Skeletal muscle satellite cell (primary cell): ENCODE measurements at regions not wholly inside any gene's neighbourhood (a gene's known extent, or its start where the extent isn't known, plus 50 kb on each side); places are given as distances from the start of the nearest gene placed in this dataset.

ENCODE experiments used
- H3K27me3 ChIP-seq: 2 replicates; pipeline ENCODE4 v1.7.0; 2013; ENCODE audit warnings: low read length; ENCODE audit not compliant: control insufficient read depth, insufficient read depth
- H3K36me3 ChIP-seq: 2 replicates; pipeline ENCODE4 v1.7.0; 2013; ENCODE audit warnings: mild to moderate bottlenecking, control low read depth, low read length; ENCODE audit not compliant: insufficient read depth
- H3K4me1 ChIP-seq: 2 replicates; pipeline ENCODE4 v1.7.0; 2013; ENCODE audit warnings: low read length; ENCODE audit not compliant: control insufficient read depth, insufficient read depth
- H3K4me2 ChIP-seq: 2 replicates; pipeline ENCODE4 v1.7.0; 2013; ENCODE audit warnings: mild to moderate bottlenecking, low read length
- H3K4me3 ChIP-seq: 2 replicates; pipeline ENCODE4 v1.7.0; 2013; ENCODE audit warnings: low read length
- H3K9ac ChIP-seq: 2 replicates; pipeline ENCODE4 v1.7.0; 2013; ENCODE audit warnings: mild to moderate bottlenecking, low read depth, low read length, moderate library complexity
- H3K9me3 ChIP-seq: replicated peaks from 2 replicates; pipeline ENCODE4 v1.7.0; 2013; ENCODE audit warnings: mild to moderate bottlenecking, control low read depth, low read length

GRCh38 chr3:30289766-30290165, 316.6 kb upstream of the TGFBR2 start:
- Histone ChIP-seq H3K9me3 (no peaks in the 10 kb centered on the region), H3K4me2 (no peak overlapping the region), H3K4me1 (peaks cover 62% of the 10 kb centered on the region), H3K4me3 (no peak overlapping the region), H3K27me3 (no peaks in the 10 kb centered on the region), H3K9ac (no peak overlapping the region), H3K36me3 (no peaks in the 10 kb centered on the region)

- Histone ChIP-seq H3K9ac (no peak overlapping the region), H3K36me3 (no peaks in the 10 kb centered on the region), H3K4me3 (no peak overlapping the region), H3K4me2 (no peak overlapping the region), H3K4me1 (peaks cover 55% of the 10 kb centered on the region), H3K27me3 (no peaks in the 10 kb centered on the region), H3K9me3 (no peaks in the 10 kb centered on the region)
These were observed 315.9 kb upstream of the TGFBR2 start for GRCh38 chr3:30290479-30290878.

- Histone ChIP-seq H3K9ac (no peak overlapping the region), H3K4me2 (no peak overlapping the region), H3K9me3 (no peaks in the 10 kb centered on the region), H3K4me1 (peaks cover 38% of the 10 kb centered on the region), H3K36me3 (no peaks in the 10 kb centered on the region), H3K27me3 (no peaks in the 10 kb centered on the region), H3K4me3 (no peak overlapping the region)
These were observed 314.1 kb upstream of the TGFBR2 start for GRCh38 chr3:30292192-30292893.

- Histone ChIP-seq H3K36me3 (no peaks in the 10 kb centered on the region), H3K9me3 (no peaks in the 10 kb centered on the region), H3K9ac (no peak overlapping the region), H3K27me3 (no peaks in the 10 kb centered on the region), H3K4me2 (no peak overlapping the region), H3K4me3 (no peak overlapping the region), H3K4me1 (peaks cover 33% of the 10 kb centered on the region)
These were observed 312.7 kb upstream of the TGFBR2 start for GRCh38 chr3:30293621-30294240.

GRCh38 chr3:30294241-30294667, 312.1 kb upstream of the TGFBR2 start:
- H3K4me1 ChIP-seq, result peaks cover 27% of the 10 kb centered on the region
- H3K4me2 ChIP-seq, result no peak overlapping the region
- H3K27me3 ChIP-seq, result no peaks in the 10 kb centered on the region
- H3K9ac ChIP-seq, result no peak overlapping the region
- no peak overlapping the region for H3K4me3 ChIP-seq
- H3K36me3 ChIP-seq, result no peaks in the 10 kb centered on the region
- no peaks in the 10 kb centered on the region for H3K9me3 ChIP-seq

- H3K4me2 ChIP-seq, result no peak overlapping the region
- no peak overlapping the region for H3K4me3 ChIP-seq
- no peaks in the 10 kb centered on the region for H3K9me3 ChIP-seq
- no peak overlapping the region for H3K9ac ChIP-seq
- H3K27me3 ChIP-seq, result no peaks in the 10 kb centered on the region
- peaks cover 18% of the 10 kb centered on the region for H3K4me1 ChIP-seq
- H3K36me3 ChIP-seq, result no peaks in the 10 kb centered on the region
These were observed 309.3 kb upstream of the TGFBR2 start for GRCh38 chr3:30297112-30297511.

GRCh38 chr3:30299674-30300385, 306.6 kb upstream of the TGFBR2 start:
- Histone ChIP-seq H3K4me1 (no peaks in the 10 kb centered on the region), H3K4me3 (no peak overlapping the region), H3K36me3 (no peaks in the 10 kb centered on the region), H3K4me2 (no peak overlapping the region), H3K9me3 (no peaks in the 10 kb centered on the region), H3K9ac (no peak overlapping the region), H3K27me3 (no peaks in the 10 kb centered on the region)

GRCh38 chr3:30300809-30301208, 305.6 kb upstream of the TGFBR2 start:
- no peak overlapping the region for H3K9ac ChIP-seq
- no peaks in the 10 kb centered on the region for H3K9me3 ChIP-seq
- no peaks in the 10 kb centered on the region for H3K36me3 ChIP-seq
- no peaks in the 10 kb centered on the region for H3K4me1 ChIP-seq
- no peaks in the 10 kb centered on the region for H3K27me3 ChIP-seq
- no peak overlapping the region for H3K4me3 ChIP-seq
- no peak overlapping the region for H3K4me2 ChIP-seq

- no peaks in the 10 kb centered on the region for H3K9me3 ChIP-seq
- no peak overlapping the region for H3K9ac ChIP-seq
- no peaks in the 10 kb centered on the region for H3K36me3 ChIP-seq
- H3K4me3 ChIP-seq, result no peak overlapping the region
- no peaks in the 10 kb centered on the region for H3K4me1 ChIP-seq
- no peak overlapping the region for H3K4me2 ChIP-seq
- no peaks in the 10 kb centered on the region for H3K27me3 ChIP-seq
These were observed 304.4 kb upstream of the TGFBR2 start for GRCh38 chr3:30302027-30302426.

- Histone ChIP-seq H3K4me1 (peaks cover 17% of the 10 kb centered on the region), H3K36me3 (no peaks in the 10 kb centered on the region), H3K27me3 (no peaks in the 10 kb centered on the region), H3K9me3 (no peaks in the 10 kb centered on the region), H3K4me3 (no peak overlapping the region), H3K9ac (no peak overlapping the region), H3K4me2 (no peak overlapping the region)
These were observed 302.6 kb upstream of the TGFBR2 start for GRCh38 chr3:30303770-30304169.

- Histone ChIP-seq H3K36me3 (no peaks in the 10 kb centered on the region), H3K4me3 (no peak overlapping the region), H3K9ac (no peak overlapping the region), H3K9me3 (no peaks in the 10 kb centered on the region), H3K4me2 (no peak overlapping the region), H3K4me1 (peaks cover 19% of the 10 kb centered on the region), H3K27me3 (no peaks in the 10 kb centered on the region)
These were observed 301.4 kb upstream of the TGFBR2 start for GRCh38 chr3:30305021-30305420.
